Endothelial cell of umbilical vein (primary cell): ENCODE measurements at regions not wholly inside any gene's neighbourhood (a gene's known extent, or its start where the extent isn't known, plus 50 kb on each side); places are given as distances from the start of the nearest gene placed in this dataset.

Experiments
- BruUV-seq: library from RNA; stranded (reverse); fragments of 400-500 nt; replicated peaks from 2 replicates; lab custom pipeline; 2021; lab: Mats Ljungman, UMichigan
- CTCF ChIA-PET: fragments of 300-600, 350-600 bp; sonication (Branson Sonifier 250); formaldehyde crosslinking; loops from one replicate; lab custom pipeline; 2021; ENCODE audit warnings: antibody characterized with exemption, inconsistent platforms; lab: Charles Lee
- POLR2A ChIA-PET: fragments of 300-600, 350-600 bp; sonication (Branson Sonifier 250); formaldehyde crosslinking; loops from one replicate; lab custom pipeline; 2021; ENCODE audit warnings: antibody characterized with exemption, inconsistent platforms; lab: Charles Lee
- DNase-seq: peaks from one replicate; pipeline ENCODE4 v3.0.0-alpha.2; 2011; ENCODE audit warnings: low read depth, low spot score
- FAIRE-seq: peaks from 2 replicates; lab custom pipeline; 2011; peaks lifted over from hg19 to GRCh38; lab: Jason Lieb, UNC
- H2AFZ ChIP-seq: 2 replicates; pipeline ENCODE4 v1.6.0; 2012; ENCODE audit warnings: low read depth, low read length, control low read depth, inconsistent platforms
- H3K27ac ChIP-seq: 2 replicates; pipeline ENCODE4 v1.5.1; 2011; ENCODE audit warnings: low read depth, mild to moderate bottlenecking, control low read depth, low read length, moderate library complexity; ENCODE audit not compliant: insufficient read depth
- H3K27me3 ChIP-seq, 2 experiments: 2 replicates each; pipeline versions ENCODE4 v1.6.0 to v1.6.1; 2011; ENCODE audit warnings: low read length in 2 of 2, mixed read lengths in 1 of 2; ENCODE audit not compliant: control insufficient read depth in 2 of 2, insufficient read depth in 2 of 2
- H3K36me3 ChIP-seq, 2 experiments: 2 replicates in 1 of 2; 3 replicates in 1 of 2; pipeline ENCODE4 v1.5.1; 2011; ENCODE audit warnings: low read length in 2 of 2, mild to moderate bottlenecking in 1 of 2, moderate library complexity in 1 of 2; ENCODE audit not compliant: control insufficient read depth in 2 of 2, insufficient read depth in 2 of 2; ENCODE audit errors: extremely low read depth in 1 of 2
- H3K4me1 ChIP-seq: 3 replicates; pipeline ENCODE4 v1.5.1; 2011; ENCODE audit warnings: mild to moderate bottlenecking, low read length; ENCODE audit not compliant: control insufficient read depth, insufficient read depth; ENCODE audit errors: extremely low read depth
- H3K4me2 ChIP-seq: 2 replicates; pipeline ENCODE4 v1.6.1; 2011; ENCODE audit warnings: low read length, control low read depth, mixed read lengths; ENCODE audit not compliant: insufficient read depth
- H3K4me3 ChIP-seq, 3 experiments: fragments of 200-600 bp in 1 of 3; sonication (generic), shearing (Covaris generic) in 1 of 3; replicated peaks in 1 of 3; 2 replicates each; pipeline ENCODE4 v1.5.1; 2011 to 2016; ENCODE audit warnings: control low read depth in 3 of 3, low read length in 3 of 3, mild to moderate bottlenecking in 2 of 3, inconsistent platforms in 1 of 3, low read depth in 1 of 3, moderate library complexity in 1 of 3; ENCODE audit not compliant: insufficient read depth in 1 of 3
- H3K79me2 ChIP-seq: 2 replicates; pipeline ENCODE4 v1.6.0; 2012; ENCODE audit warnings: low read length, inconsistent platforms; ENCODE audit not compliant: control insufficient read depth, insufficient read depth
- H3K9ac ChIP-seq: replicated peaks from 2 replicates; pipeline ENCODE3; 2011; ENCODE audit warnings: low read length, control low read depth; ENCODE audit not compliant: insufficient read depth; ENCODE audit errors: extremely low read depth
- H3K9me1 ChIP-seq: replicated peaks from 3 replicates; pipeline ENCODE4 v1.6.0; 2011; ENCODE audit warnings: mild to moderate bottlenecking, low read length; ENCODE audit not compliant: control insufficient read depth, insufficient read depth; ENCODE audit errors: extremely low read depth
- H3K9me3 ChIP-seq: replicated peaks from 2 replicates; pipeline ENCODE4 v1.5.1; 2012; ENCODE audit warnings: low read length, inconsistent platforms; ENCODE audit not compliant: control insufficient read depth, insufficient read depth
- H4K20me1 ChIP-seq: replicated peaks from 2 replicates; pipeline ENCODE3; 2011; ENCODE audit warnings: mild to moderate bottlenecking, low read length; ENCODE audit not compliant: control insufficient read depth, insufficient read depth; ENCODE audit errors: extremely low read depth
- EZH2 ChIP-seq: IDR thresholded peaks from 2 replicates; pipeline ENCODE4 v1.6.1; 2012; ENCODE audit warnings: borderline replicate concordance, low read depth, mild to moderate bottlenecking, moderate library complexity, low read length, inconsistent platforms; ENCODE audit not compliant: severe bottlenecking
- FOS ChIP-seq: IDR thresholded peaks from 2 replicates; pipeline ENCODE4 v1.6.1; 2011; ENCODE audit warnings: mild to moderate bottlenecking, low read length, moderate library complexity, borderline replicate concordance; ENCODE audit not compliant: insufficient read depth
- POLR2A ChIP-seq: IDR thresholded peaks from 2 replicates; pipeline ENCODE4 v1.6.1; 2012; ENCODE audit warnings: low read depth, mild to moderate bottlenecking, control low read depth, low read length
- dilution Hi-C: fragments of 300-500 bp; cut with MboI; formaldehyde crosslinking; loops from one replicate; pipeline ENCODE4 v1.15.0; 2019; ENCODE audit warnings: low sequenced_read_pairs; ENCODE audit not compliant: extremely low pct_ligation_motif_present
- intact Hi-C: fragments of 100-400 bp; cut with micrococcal nuclease; formaldehyde crosslinking; loops from one replicate; pipeline ENCODE4 v1.10.0; 2022
- TF ChIP-seq, protein P1 (sequence below), 2 donors: IDR thresholded peaks; 1 replicate in 1 of 2; 2 replicates in 1 of 2; pipeline ENCODE4 v1.5.1; 2011; ENCODE audit warnings: low read length in 2 of 2, mild to moderate bottlenecking in 2 of 2, moderate library complexity in 2 of 2, control low read depth in 1 of 2, inconsistent platforms in 1 of 2, low read depth in 1 of 2; ENCODE audit not compliant: insufficient read depth in 1 of 2; ENCODE audit errors: extremely low read depth in 1 of 2

DNA sequence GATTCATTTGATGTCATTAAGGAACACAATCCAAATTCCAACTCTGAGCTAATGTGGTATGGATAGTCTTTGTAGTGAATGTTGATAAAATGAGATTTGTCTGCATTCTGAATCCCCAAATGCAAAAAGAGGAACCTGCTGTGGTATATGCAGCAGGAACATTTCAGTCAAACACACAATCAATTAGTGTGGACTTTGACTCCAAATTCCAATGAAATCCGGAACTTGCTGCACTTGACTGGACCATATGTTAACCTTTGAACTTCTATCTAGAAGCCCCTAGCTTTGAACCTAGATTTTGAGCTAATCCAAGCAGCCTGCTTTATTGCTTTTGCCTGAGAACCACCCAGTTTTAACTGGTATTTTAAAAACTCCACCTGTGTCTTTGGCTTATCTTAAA, 341.3 kb downstream of the SPRY2 start:
- intact Hi-C loops, result no loop called here
- no peak for FAIRE-seq

DNA sequence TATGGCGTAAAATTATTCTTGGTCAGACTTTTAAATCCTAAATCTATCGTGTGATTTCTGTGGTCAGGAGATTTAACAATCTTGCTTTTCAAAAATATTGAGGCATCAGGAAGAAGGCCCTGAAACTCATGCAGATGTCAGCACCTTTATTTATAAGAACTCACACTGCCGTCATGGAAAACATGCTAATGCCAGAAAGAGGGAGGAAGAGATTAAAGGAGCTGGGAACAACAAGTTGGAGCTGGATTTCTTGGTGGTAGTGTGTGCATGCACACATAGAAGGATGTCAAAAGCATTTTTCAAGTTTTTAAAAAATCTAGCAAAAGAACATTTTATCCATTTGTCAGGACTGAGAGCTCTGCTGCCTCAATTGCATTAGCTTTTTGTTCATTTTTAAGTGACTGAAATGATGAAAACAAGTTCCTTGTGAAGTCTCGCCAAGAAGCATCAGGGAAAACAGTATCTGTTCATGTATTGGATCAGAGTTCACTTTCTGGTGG, 342.5 kb downstream of the SPRY2 start:
- intact Hi-C loops, result no loop called here
- FAIRE-seq, result no peak

More for the DNA sequence above, 341.3 kb downstream of the SPRY2 start:
- POLR2A ChIA-PET, result no interaction called here
- Histone ChIP-seq H3K36me3 (no peaks in the 10 kb centered on the region), H3K4me2 (no peak overlapping the region), H3K9ac (no peak overlapping the region), H3K9me1 (no peaks in the 10 kb centered on the region), H2AFZ (no peak overlapping the region), H3K27ac (no peak overlapping the region), H3K79me2 (no peaks in the 10 kb centered on the region), H3K4me1 (peaks cover 8% of the 10 kb centered on the region), H3K27me3 (no peaks in the 10 kb centered on the region), H3K9me3 (no peaks in the 10 kb centered on the region), H3K4me3 (no peak overlapping the region), H4K20me1 (no peaks in the 10 kb centered on the region)
- CTCF ChIA-PET, result no interaction called here
- no peak for DNase-seq
- no TSS peak for BruUV-seq
- dilution Hi-C loops, result no loop called here
- TF ChIP-seq, protein P1, sequence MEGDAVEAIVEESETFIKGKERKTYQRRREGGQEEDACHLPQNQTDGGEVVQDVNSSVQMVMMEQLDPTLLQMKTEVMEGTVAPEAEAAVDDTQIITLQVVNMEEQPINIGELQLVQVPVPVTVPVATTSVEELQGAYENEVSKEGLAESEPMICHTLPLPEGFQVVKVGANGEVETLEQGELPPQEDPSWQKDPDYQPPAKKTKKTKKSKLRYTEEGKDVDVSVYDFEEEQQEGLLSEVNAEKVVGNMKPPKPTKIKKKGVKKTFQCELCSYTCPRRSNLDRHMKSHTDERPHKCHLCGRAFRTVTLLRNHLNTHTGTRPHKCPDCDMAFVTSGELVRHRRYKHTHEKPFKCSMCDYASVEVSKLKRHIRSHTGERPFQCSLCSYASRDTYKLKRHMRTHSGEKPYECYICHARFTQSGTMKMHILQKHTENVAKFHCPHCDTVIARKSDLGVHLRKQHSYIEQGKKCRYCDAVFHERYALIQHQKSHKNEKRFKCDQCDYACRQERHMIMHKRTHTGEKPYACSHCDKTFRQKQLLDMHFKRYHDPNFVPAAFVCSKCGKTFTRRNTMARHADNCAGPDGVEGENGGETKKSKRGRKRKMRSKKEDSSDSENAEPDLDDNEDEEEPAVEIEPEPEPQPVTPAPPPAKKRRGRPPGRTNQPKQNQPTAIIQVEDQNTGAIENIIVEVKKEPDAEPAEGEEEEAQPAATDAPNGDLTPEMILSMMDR (IDR thresholded peaks at IDR 0.05; ENCODE audit: extremely low read depth in 1 of 2, insufficient read depth in 1 of 2, low read depth in 1 of 2, low read length in 2 of 2), result no peak
- TF ChIP-seq FOS, result no peak
- no peak for TF ChIP-seq POLR2A

More for the DNA sequence above, 342.5 kb downstream of the SPRY2 start:
- no peaks in the 10 kb centered on the region for H3K36me3 ChIP-seq
- no peaks in the 10 kb centered on the region for H3K27me3 ChIP-seq
- BruUV-seq, result no TSS peak
- no peak overlapping the region for H3K9ac ChIP-seq
- ChIA-PET CTCF (interaction anchor here (0.7 kb wide), 1 partner anchor 607 kb away, joined by 3 read pairs; no protein-coding TSS in a partner anchor), POLR2A (no interaction called here)
- dilution Hi-C loops, result no loop called here
- H4K20me1 ChIP-seq, result no peaks in the 10 kb centered on the region
- H3K4me1 ChIP-seq, result peaks cover 8% of the 10 kb centered on the region
- no peak for DNase-seq
- no peak overlapping the region for H3K4me3 ChIP-seq
- H3K27ac ChIP-seq, result no peak overlapping the region
- no peak overlapping the region for H3K4me2 ChIP-seq
- H3K9me3 ChIP-seq, result no peaks in the 10 kb centered on the region
- no peaks in the 10 kb centered on the region for H3K9me1 ChIP-seq
- no peak for TF ChIP-seq EZH2
- TF ChIP-seq FOS, result no peak
- H3K79me2 ChIP-seq, result no peaks in the 10 kb centered on the region
- no peak overlapping the region for H2AFZ ChIP-seq
